HG02610 (cell line): ENCODE measurements at regions not wholly inside any gene's neighbourhood (a gene's known extent, or its start where the extent isn't known, plus 50 kb on each side); places are given as distances from the start of the nearest gene placed in this dataset.
"Not testable (repeated sequence)": the region's sequence is repeated elsewhere in the genome, so short reads cannot be mapped to it uniquely, and the experiment has no call there.

ENCODE experiments used
- ATAC-seq: cut with Tn5 transposase; IDR thresholded peaks from one replicate; pipeline ENCODE4 v1.9.1; 2021; ENCODE audit warnings: mild to moderate bottlenecking, moderate library complexity; ENCODE audit not compliant: unreplicated experiment

GRCh38 chr1:146654763-146655162 is 283.4 kb upstream of the NBPF12 start:
- not testable (repeated sequence) for ATAC-seq

- not testable (repeated sequence) for ATAC-seq
These were observed 292.0 kb upstream of the NBPF12 start for GRCh38 chr1:146645978-146646604.

- not testable (repeated sequence) for ATAC-seq
These were observed 296.6 kb upstream of the NBPF12 start for GRCh38 chr1:146641534-146641933.

- not testable (repeated sequence) for ATAC-seq
These were observed 297.5 kb upstream of the NBPF12 start for GRCh38 chr1:146640671-146641070.

- not testable (repeated sequence) for ATAC-seq
These were observed 307.8 kb upstream of the NBPF12 start for GRCh38 chr1:146630302-146630701.

GRCh38 chr1:146618582-146618981 is 319.5 kb upstream of the NBPF12 start:
- ATAC-seq, result not testable (repeated sequence)

- ATAC-seq, result not testable (repeated sequence)
These were observed 333.4 kb upstream of the NBPF12 start for GRCh38 chr1:146604681-146605080.

- ATAC-seq, result not testable (repeated sequence)
These were observed 337.3 kb upstream of the NBPF12 start for GRCh38 chr1:146600720-146601307.

- not testable (repeated sequence) for ATAC-seq
These were observed 338.2 kb upstream of the NBPF12 start for GRCh38 chr1:146599906-146600305.

GRCh38 chr1:146581229-146581628 is 352.4 kb upstream of the NOTCH2NLA start:
- ATAC-seq, result not testable (repeated sequence)

- ATAC-seq, result not testable (repeated sequence)
These were observed 338.7 kb upstream of the NOTCH2NLA start for GRCh38 chr1:146567541-146567940.

- not testable (repeated sequence) for ATAC-seq
These were observed 329.2 kb upstream of the NOTCH2NLA start for GRCh38 chr1:146558032-146558431.

GRCh38 chr1:146556405-146556804 is 327.6 kb upstream of the NOTCH2NLA start:
- not testable (repeated sequence) for ATAC-seq

- not testable (repeated sequence) for ATAC-seq
These were observed 323.6 kb upstream of the NOTCH2NLA start for GRCh38 chr1:146552414-146552813.

- not testable (repeated sequence) for ATAC-seq
These were observed 319.9 kb upstream of the NOTCH2NLA start for GRCh38 chr1:146548684-146549083.

- ATAC-seq, result not testable (repeated sequence)
These were observed 317.4 kb upstream of the NOTCH2NLA start for GRCh38 chr1:146546189-146546588.

GRCh38 chr1:146537775-146538373 is 309.1 kb upstream of the NOTCH2NLA start:
- ATAC-seq, result not testable (repeated sequence)

GRCh38 chr1:146536028-146536427 is 307.2 kb upstream of the NOTCH2NLA start:
- not testable (repeated sequence) for ATAC-seq

- ATAC-seq, result not testable (repeated sequence)
These were observed 306.8 kb upstream of the NOTCH2NLA start for GRCh38 chr1:146535575-146535974.

- not testable (repeated sequence) for ATAC-seq
These were observed 302.1 kb upstream of the NOTCH2NLA start for GRCh38 chr1:146530958-146531357.

- not testable (repeated sequence) for ATAC-seq
These were observed 294.0 kb upstream of the NOTCH2NLA start for GRCh38 chr1:146522812-146523211.

- not testable (repeated sequence) for ATAC-seq
These were observed 293.5 kb upstream of the NOTCH2NLA start for GRCh38 chr1:146522345-146522744.
